HPDE6-E6E7 (cell line): ENCODE measurements at regions not wholly inside any gene's neighbourhood (a gene's known extent, or its start where the extent isn't known, plus 50 kb on each side); places are given as distances from the start of the nearest gene placed in this dataset.

Experiments used
- DNase-seq: peaks from one replicate; pipeline ENCODE4 v3.0.0; 2011; ENCODE audit warnings: missing footprints; ENCODE audit errors: extremely low spot score

- no peak for DNase-seq
These were observed 95.8 kb upstream of the SETBP1 start for GRCh38 chr18:44584900-44585299.

DNA sequence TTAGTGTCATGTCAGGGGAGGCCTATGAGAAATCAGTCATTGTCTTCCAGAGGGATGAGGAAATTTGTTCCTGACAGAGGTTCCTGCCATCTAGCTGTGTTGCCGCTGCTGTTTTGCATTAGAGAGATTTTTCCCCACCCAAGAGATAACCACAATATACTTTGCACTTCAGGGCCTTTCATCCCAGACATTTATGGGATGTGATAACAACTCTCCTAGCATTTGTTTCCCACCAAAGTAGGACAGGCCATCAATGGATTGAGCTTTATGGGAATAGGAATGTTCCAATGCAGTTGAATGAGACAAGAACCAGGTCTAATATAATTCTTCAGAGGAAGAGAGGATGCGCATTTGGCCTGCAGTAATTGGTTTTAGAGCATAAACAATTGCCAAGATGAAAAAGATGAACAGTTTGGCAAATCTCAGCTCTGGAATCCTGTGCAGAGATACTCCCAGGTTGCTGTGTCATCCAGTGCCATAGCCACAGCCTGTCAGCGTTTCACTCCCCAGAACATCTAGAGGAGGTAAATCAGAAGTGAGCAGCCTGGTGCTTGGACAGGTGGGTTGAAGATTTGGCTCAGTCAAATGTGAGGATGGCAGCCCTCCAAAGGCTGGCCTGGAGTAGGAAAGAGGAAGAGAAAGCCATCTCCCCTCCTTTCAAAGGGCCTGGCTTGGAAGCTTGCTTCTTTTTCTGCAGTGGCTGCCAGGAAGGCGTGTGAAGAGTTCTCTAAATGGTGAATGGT lies 93.7 kb upstream of the SETBP1 start:
- no peak for DNase-seq

DNA sequence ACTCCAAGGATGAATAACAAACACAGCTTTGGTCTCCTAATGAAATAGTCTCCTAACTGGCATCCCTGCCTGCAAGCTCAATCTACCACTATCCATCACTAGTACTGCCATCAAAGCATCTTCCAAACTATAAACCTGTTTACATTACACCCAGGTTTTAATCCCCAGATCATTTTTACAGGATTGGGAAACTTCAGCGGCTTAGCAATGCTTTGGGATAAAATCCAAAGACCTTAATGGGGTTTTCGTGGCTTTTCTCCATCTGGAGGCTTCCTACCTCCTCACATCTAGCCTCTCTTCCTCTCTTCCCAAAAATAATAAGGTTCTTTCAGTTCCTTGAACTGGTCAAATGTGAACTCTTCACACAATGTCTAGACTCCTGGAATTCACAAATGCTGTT lies 92.2 kb upstream of the SETBP1 start:
- no peak for DNase-seq

GRCh38 chr18:44589693-44590355 lies 90.9 kb upstream of the SETBP1 start:
- peak; percentile 32 for DNase-seq

DNA sequence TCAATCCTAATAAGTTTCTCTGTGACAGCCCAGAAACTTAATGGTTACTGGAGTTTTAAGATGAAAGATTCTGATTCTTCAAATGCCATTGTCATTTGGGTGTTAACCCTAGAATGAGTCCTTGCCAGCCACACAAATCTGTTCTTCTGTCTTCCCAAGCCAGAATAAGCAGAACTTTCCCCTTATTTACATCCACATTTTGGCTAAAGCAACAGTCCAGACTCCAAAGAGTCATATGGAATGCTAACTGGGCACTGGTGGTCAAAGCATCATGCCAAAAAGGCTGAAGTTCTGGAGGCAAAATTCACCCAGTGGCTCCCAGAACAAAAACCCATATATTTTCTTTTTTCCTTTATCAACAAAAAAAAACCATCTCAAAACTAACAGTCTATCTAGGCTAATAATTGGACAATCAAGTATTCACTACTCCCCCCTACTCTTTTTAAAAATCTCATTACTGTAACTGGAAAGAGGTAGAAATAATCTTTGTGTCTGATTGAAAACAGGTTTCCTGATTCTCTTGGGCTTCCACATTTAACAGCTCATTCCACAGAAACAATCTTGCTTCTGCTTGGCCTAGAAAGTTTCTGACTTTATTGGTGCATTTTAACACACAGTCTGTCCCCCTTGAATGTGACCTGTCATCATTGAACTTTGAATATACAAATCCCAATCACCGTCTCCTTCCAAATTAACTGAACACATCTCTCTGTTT lies 89.6 kb upstream of the SETBP1 start:
- DNase-seq, result no peak

DNA sequence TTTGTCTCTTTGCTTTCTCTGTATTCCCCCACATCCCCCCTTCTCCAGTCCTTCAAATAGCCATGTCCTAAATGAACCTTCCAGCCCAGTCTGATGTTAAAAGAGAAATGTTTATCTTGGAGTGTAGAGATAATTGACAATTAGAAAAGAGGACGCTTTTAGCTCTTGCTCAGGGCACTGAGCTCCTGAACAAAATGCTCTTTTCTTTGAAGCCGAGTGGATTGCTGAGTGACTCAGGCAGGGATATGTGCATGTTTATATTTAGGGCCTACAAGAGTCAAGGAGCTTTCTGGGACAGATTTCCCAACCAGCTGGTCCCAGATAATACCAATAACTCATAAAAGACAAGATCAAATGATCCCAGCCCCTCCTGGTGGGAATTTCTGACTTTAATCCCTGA lies 88.0 kb upstream of the SETBP1 start:
- no peak for DNase-seq

DNA sequence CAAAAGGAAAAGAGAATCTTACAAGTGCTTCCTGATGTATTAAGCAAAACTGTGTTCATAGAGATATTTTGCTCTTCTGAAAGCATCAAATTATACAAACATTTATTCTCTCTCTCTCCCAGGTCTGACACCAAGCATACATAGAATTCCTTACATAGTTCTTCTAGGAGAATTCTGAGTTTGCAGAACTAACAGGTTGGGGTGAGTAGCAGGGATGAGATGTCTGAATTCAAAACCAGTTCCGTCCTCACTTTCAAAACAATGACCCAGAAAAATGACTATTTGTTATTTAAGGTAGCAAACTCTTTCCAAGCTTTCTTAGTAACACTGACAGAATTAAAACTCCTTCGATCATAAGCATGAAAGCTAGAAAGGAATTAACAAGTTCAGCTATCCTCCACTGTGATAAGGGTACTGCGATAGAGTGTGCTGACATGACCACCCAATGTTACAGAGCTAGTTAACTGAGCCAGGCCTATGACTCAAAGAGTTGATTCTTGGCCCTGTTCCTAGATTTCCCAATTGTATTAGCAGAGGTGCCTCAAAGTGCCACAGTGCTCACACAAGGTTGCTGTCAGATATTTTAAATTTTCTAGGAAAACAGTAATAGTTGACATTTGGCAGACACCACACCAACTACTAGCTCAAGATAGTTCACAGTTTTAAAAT lies 85.8 kb upstream of the SETBP1 start:
- peak; percentile 29 for DNase-seq

DNA sequence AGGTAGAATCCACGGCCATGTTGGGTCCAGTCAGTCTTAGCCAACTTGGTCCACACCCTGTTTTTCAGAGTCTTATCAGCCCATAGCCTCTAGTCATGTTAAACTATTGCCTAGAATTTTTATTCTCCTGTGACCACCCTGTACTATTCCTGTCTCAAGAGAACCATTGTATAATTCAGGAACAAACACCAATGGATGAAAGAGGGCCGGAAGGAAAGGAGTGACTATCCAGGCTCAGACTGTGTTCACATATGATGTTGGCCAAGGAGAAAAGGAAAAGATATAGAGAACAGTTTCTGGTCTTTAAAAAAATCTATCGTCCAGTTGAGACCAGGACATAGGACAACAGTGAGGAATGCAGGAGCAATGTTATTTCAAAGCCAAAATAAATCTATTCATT lies 82.9 kb upstream of the SETBP1 start:
- no peak for DNase-seq

DNA sequence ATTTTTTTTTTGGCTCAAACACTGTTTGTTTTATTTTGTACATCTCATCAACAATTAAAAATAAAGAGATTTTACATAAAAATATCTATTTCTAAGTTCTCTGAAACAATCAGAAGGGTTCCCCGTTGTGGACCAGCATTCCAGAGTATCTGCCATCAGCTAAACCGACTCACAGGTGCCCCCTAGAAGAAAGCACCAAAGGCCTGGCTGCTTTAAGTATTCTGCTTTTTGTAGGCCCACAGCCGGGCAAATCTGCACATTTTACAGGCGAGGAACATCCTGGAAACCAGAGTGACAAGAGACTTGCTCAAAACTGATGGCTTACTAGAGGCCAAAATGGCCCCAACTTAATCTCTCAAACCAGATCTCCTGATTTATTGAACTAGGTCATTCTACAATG lies 82.2 kb upstream of the SETBP1 start:
- no peak for DNase-seq

DNA sequence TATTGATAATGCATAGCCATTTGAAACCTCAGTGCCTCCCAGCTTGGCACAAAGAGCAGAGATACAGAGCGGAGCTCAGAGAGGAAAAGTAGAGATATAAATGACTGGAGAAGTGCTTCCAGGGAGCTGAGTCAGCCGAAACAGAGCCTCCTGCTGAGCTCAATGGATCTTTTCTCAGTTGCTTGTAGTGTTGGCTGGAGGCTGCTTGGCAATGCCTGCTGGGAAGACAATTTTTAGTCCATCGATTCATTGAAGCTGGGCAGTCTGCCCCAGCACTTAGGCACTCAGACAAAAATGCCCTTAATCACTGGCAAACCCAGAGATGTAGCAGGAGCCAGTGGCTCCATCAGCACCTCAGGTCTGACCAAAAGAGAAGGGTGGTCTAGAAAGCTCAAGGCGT lies 81.3 kb upstream of the SETBP1 start:
- no peak for DNase-seq

- no peak for DNase-seq
These were observed 79.2 kb upstream of the SETBP1 start for GRCh38 chr18:44601447-44601846.

DNA sequence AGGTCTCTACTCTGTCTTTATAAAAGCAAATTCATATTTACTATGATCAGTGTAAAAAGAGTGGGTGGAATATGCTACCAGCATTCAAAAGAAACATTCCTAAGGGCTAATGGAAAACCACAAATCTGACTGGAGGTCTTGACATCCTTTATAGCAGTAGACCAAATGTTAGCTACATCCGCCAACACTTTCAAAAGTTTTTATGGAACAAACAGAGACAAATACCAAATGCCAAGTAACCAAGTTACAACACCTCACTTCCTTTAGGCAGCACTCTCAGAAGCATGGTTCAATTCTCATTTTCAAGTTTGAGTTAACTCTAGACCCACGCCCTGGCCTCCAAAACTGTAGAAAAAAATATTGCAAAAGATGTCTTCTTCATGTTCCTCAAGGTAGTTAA lies 78.3 kb upstream of the SETBP1 start:
- DNase-seq, result no peak

- DNase-seq, result peak; percentile 45
These were observed 77.8 kb upstream of the SETBP1 start for GRCh38 chr18:44602845-44603244.

- DNase-seq, result no peak
These were observed 71.3 kb upstream of the SETBP1 start for GRCh38 chr18:44609181-44609941.

DNA sequence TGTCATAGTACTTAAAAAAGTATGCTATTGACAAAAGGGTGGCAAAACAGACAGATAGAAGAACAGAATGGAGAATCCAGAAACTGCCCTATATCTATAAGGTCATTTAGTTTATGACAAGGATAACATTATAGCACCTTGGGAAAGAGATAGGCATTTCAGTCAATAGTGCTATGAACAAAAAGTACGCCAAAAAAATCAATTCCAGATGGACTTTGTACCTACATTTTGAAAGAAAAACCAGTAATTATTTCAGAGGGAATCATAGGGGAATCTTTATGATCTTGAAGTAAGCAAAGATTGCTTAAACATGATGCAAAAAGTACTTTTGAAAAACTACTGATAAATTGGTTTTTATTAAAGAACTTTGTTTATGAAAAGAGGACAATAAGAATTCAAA lies 59.9 kb upstream of the SETBP1 start:
- DNase-seq, result no peak

DNA sequence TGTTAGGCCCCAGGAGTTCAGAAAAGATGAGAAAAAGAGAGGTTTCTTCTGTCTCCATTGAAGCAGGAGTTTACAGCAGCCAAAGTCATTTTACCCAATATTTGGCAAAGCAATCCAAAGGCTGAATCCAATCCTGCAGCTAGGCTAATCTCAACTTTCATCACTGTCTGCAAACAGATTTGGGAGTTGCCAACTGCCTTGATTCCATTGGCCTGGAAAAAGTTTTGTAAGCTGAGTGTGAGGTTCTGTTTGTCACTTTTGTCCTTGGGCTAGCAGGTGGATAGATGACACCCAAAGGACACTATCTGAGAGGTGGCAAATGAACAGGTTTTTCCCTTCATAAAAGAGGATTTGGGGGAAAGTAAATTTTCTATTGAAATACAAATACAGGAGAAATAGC lies 56.6 kb upstream of the SETBP1 start:
- DNase-seq, result no peak

DNA sequence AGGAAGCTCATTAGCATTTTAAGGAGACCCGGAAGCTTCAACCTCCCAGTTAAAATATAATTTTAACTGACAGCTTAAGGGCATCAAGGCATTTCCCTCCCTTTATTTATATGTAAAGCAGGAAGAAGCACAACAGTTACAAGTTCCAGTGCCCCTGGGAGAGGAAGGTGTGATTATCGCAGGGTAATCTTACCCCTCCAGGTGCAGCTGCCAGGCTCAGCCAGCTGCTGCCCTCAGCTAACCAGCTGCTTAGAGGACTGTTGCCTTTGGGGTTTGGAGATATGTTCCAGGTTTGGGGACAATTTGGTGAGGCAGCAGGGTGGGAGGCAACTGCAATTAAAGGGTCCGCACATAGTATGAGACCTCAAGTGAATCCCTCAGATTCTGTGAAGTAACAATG lies 55.3 kb upstream of the SETBP1 start:
- no peak for DNase-seq

- no peak for DNase-seq
These were observed 54.5 kb upstream of the SETBP1 start for GRCh38 chr18:44626236-44626635.

- no peak for DNase-seq
These were observed 53.9 kb upstream of the SETBP1 start for GRCh38 chr18:44626807-44627206.

DNA sequence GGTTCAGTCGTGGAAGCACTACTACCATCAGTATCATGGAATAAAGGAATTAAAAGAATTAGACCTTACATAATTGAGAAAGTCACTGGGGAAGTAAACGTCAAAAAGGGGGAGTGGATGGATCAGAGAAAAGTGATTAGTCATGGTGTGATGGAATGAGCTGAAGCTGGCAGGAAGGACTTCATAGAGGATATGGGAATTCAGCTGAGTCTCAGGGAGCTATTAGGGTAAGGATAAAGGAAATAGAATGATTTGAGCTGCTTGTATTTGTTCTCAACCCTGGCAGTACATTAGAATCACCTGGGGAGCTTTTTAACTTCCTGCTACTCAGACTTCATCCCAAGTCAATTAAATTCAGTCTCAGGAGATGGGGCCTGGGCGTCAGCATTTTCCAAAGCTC lies 53.4 kb upstream of the SETBP1 start:
- DNase-seq, result no peak

GRCh38 chr18:44629406-44629805 lies 51.3 kb upstream of the SETBP1 start:
- no peak for DNase-seq

DNA sequence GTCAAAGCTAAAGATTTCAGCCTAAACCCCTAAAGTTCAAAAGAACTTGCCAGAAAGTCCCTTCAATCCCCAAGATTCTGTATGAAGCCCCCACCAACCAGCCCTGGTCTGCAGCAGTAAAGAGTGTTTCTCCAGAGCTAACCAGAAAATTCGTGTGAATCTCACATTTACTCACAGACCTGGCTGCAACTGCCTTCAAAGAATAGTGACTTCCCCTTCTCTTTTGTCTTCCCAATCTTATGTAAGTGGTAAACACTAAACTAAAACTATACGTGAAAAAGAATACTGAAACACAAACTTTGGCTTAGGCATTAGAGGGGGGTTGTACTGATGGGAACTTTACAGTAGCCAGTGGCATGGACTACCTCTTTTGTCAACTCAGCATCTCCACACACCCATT lies 50.6 kb upstream of the SETBP1 start:
- DNase-seq, result no peak
